Panc1 (cell line): ENCODE measurements at regions not wholly inside any gene's neighbourhood (a gene's known extent, or its start where the extent isn't known, plus 50 kb on each side); places are given as distances from the start of the nearest gene placed in this dataset.

ENCODE experiments used
- POLR2AphosphoS5 ChIP-seq: IDR thresholded peaks from 2 replicates; pipeline ENCODE4 v1.6.1; 2012; ENCODE audit warnings: mild to moderate bottlenecking, low read depth, low read length, moderate library complexity
- TF ChIP-seq, protein P1 (sequence below): fragments of 450-650 bp; IDR thresholded peaks from 2 replicates; pipeline ENCODE4 v1.5.1; 2017; ENCODE audit warnings: mild to moderate bottlenecking
- TF ChIP-seq, protein P2 (sequence below), 2 experiments: IDR thresholded peaks; 2 replicates each; pipeline ENCODE4 v1.6.1; 2011 to 2012; ENCODE audit warnings: low read depth in 2 of 2, control low read depth in 1 of 2, low read length in 1 of 2, mild to moderate bottlenecking in 1 of 2, moderate library complexity in 1 of 2; ENCODE audit not compliant: insufficient read depth in 1 of 2

DNA sequence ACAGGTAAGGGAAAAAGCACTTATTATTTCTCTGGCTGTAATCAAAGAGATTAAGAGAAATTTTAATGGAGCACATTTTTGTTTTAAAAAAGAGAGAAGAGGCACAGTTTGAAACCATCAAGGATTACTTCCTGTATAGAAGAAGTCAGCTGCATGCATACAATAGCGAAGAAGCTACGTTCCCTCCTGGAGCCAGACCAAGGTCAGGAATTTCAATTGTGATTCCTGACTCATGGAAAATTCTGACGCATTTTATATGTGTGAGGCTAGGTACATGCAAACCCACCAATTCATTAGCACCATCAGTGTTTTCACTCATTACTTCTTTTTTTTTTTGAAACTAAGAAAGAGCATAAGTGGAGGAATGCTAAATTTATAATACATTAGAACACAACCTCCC, 232.7 kb upstream of the SGK1 start:
- TF ChIP-seq POLR2AphosphoS5: no peak
- TF ChIP-seq, protein P1, sequence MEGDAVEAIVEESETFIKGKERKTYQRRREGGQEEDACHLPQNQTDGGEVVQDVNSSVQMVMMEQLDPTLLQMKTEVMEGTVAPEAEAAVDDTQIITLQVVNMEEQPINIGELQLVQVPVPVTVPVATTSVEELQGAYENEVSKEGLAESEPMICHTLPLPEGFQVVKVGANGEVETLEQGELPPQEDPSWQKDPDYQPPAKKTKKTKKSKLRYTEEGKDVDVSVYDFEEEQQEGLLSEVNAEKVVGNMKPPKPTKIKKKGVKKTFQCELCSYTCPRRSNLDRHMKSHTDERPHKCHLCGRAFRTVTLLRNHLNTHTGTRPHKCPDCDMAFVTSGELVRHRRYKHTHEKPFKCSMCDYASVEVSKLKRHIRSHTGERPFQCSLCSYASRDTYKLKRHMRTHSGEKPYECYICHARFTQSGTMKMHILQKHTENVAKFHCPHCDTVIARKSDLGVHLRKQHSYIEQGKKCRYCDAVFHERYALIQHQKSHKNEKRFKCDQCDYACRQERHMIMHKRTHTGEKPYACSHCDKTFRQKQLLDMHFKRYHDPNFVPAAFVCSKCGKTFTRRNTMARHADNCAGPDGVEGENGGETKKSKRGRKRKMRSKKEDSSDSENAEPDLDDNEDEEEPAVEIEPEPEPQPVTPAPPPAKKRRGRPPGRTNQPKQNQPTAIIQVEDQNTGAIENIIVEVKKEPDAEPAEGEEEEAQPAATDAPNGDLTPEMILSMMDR: no peak
- TF ChIP-seq, protein P2, sequence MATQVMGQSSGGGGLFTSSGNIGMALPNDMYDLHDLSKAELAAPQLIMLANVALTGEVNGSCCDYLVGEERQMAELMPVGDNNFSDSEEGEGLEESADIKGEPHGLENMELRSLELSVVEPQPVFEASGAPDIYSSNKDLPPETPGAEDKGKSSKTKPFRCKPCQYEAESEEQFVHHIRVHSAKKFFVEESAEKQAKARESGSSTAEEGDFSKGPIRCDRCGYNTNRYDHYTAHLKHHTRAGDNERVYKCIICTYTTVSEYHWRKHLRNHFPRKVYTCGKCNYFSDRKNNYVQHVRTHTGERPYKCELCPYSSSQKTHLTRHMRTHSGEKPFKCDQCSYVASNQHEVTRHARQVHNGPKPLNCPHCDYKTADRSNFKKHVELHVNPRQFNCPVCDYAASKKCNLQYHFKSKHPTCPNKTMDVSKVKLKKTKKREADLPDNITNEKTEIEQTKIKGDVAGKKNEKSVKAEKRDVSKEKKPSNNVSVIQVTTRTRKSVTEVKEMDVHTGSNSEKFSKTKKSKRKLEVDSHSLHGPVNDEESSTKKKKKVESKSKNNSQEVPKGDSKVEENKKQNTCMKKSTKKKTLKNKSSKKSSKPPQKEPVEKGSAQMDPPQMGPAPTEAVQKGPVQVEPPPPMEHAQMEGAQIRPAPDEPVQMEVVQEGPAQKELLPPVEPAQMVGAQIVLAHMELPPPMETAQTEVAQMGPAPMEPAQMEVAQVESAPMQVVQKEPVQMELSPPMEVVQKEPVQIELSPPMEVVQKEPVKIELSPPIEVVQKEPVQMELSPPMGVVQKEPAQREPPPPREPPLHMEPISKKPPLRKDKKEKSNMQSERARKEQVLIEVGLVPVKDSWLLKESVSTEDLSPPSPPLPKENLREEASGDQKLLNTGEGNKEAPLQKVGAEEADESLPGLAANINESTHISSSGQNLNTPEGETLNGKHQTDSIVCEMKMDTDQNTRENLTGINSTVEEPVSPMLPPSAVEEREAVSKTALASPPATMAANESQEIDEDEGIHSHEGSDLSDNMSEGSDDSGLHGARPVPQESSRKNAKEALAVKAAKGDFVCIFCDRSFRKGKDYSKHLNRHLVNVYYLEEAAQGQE (IDR thresholded peaks at IDR 0.05; ENCODE audit: insufficient read depth in 1 of 2, low read depth in 2 of 2, low read length in 1 of 2): no peak
